Astrocyte of the cerebellum (primary cell): ENCODE measurements at regions not wholly inside any gene's neighbourhood (a gene's known extent, or its start where the extent isn't known, plus 50 kb on each side); places are given as distances from the start of the nearest gene placed in this dataset.
"Not testable (repeated sequence)": the region's sequence is repeated elsewhere in the genome, so short reads cannot be mapped to it uniquely, and the experiment has no call there.

Experiments used
- DNase-seq: peaks from one replicate; pipeline ENCODE4 v3.0.0-alpha.2; 2011; ENCODE audit warnings: low read depth
- H3K4me3 ChIP-seq: 2 replicates; pipeline ENCODE4 v1.5.1; 2011; ENCODE audit warnings: mild to moderate bottlenecking, low read depth, low read length, moderate library complexity
- CTCF ChIP-seq: IDR thresholded peaks from 2 replicates; pipeline ENCODE4 v1.5.1; 2012; ENCODE audit warnings: low read length, low read depth, moderate library complexity, mild to moderate bottlenecking; ENCODE audit errors: missing control alignments
- in situ Hi-C: cut with HindIII; loops from 2 replicates; pipeline ENCODE4 v1.10.0; 2017; ENCODE audit warnings: low sequenced_read_pairs

GRCh38 chr14:101083564-101084435 lies 180.3 kb upstream of the RTL1 start:
- in situ Hi-C loops = no loop called here
- no peak for DNase-seq
- H3K4me3 ChIP-seq = no peak overlapping the region
- no peak for TF ChIP-seq CTCF

GRCh38 chr14:101084436-101084826 lies 180.9 kb upstream of the RTL1 start:
- in situ Hi-C loops = no loop called here
- H3K4me3 ChIP-seq = no peak overlapping the region
- TF ChIP-seq CTCF = no peak
- DNase-seq = no peak

DNA sequence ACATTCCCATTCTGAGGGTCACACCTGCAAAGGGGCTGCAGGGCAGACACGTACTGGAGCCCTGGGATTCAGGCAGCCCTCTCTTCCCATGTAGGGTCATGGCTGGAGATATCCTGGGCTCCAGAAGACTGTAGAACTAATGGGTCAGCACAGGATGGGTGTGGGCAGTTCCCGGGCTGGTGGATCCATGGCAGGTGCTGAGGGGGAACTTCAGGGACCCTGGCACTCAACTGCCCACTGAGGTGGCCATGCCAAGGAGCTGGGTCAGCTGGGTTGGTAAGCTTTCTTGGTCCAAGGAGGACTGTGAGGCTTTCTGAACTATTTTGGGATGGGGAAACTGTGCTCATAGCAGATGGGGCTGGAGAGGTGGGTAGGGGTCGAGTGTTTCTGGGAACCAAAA lies 183.4 kb upstream of the RTL1 start:
- no peak for DNase-seq
- TF ChIP-seq CTCF = no peak
- in situ Hi-C loops = no loop called here
- H3K4me3 ChIP-seq = no peak overlapping the region

DNA sequence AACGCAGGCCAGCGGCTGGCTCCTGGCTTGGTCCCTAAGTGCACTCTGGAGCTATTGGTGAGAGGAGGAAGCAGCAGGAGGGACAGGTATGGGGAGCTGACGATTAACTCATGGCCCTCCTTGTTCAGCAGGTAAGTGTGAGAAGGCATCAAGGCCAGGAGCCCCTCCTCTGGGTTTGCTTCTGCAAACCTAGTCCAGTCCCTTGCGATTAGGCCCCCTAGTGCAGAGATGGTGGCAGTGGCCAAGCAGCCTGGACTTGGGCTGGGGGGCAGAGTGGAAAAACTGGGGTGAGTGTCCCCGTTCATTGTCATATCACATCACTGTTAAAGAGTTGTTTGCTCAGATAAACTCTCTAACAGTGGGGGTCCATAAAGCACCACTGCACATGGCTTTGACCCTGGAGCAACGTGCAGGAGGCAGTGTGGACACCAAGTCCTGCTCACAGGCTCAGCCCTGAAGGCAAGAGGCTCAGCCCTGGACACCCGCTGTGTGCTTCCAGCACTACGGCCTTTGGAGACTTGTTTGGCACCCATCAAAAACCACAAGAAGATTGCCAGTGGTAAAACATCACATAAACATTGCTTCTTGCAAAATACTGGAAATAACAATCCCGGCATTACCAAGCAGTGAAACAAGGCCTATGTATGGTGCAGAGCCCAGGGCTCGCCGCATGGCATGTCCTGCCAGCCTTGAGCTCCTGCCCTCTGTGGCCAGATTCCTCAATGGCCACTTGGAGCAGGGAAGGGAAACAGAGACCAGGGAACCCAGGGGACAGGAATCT lies 184.3 kb upstream of the RTL1 start:
- no peak overlapping the region for H3K4me3 ChIP-seq
- in situ Hi-C loops = no loop called here
- DNase-seq = peak; percentile 57
- TF ChIP-seq CTCF = peak; percentile 6

- no peak for DNase-seq
- H3K4me3 ChIP-seq = no peak overlapping the region
- in situ Hi-C loops = no loop called here
- no peak for TF ChIP-seq CTCF
Measured at GRCh38 chr14:101088395-101088667, 184.8 kb upstream of the RTL1 start.

DNA sequence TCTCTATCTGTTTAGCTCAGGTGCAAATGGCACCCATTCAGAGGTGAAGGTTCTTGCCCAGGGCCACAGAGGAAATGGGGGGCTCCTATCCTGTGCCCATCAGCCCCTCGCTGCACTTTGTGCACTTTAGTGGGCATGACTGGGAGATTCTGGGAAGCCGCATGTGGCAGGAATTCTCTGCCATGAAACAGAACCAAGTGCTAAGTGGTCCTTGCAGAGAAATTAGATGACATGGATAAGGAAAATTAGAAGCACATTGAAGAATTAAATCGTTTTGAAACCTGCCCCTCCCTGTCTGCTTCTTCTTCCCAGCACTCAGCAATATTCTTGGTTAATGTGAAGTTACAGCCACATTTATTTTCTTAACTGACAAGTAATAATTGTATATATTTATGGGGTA lies 185.2 kb upstream of the RTL1 start:
- in situ Hi-C loops = no loop called here
- no peak for DNase-seq
- TF ChIP-seq CTCF = no peak
- H3K4me3 ChIP-seq = no peak overlapping the region

- in situ Hi-C loops, H3K4me3 ChIP-seq, DNase-seq: not testable (repeated sequence)
Measured at GRCh38 chr14:101090478-101090877, 187.0 kb upstream of the RTL1 start.
